K562 (cell line): ENCODE measurements at regions not wholly inside any gene's neighbourhood (a gene's known extent, or its start where the extent isn't known, plus 50 kb on each side); places are given as distances from the start of the nearest gene placed in this dataset.

Experiments used
- GABPB2 ChIP-seq: fragments of 250-450 bp; sonication (Bioruptor Pico); conservative IDR thresholded peaks from 2 replicates; pipeline ENCODE4 v1.5.1; 2021; ENCODE audit warnings: mild to moderate bottlenecking
- JUN ChIP-seq, 2 experiments: sonication (generic) in 1 of 2; formaldehyde crosslinking in 1 of 2; IDR thresholded peaks; 2 replicates each; pipeline versions ENCODE4 v1.6.1 to v1.8.0; 2012 to 2022; ENCODE audit warnings: borderline replicate concordance in 2 of 2, mild to moderate bottlenecking in 2 of 2, improper control_type of control experiment in 1 of 2, low read depth in 1 of 2, low read length in 1 of 2, missing genetic modification reagents in 1 of 2
- RBM17 ChIP-seq: fragments of 200-400 bp; formaldehyde crosslinking; IDR thresholded peaks from 2 replicates; pipeline ENCODE4 v1.6.1; 2017; ENCODE audit warnings: low read depth, mild to moderate bottlenecking, low read length, borderline replicate concordance
- TOE1 ChIP-seq, 2 experiments: fragments of 450-650 bp in 1 of 2; sonication (generic) in 1 of 2; formaldehyde crosslinking in 1 of 2; IDR thresholded peaks; 2 replicates each; pipeline versions ENCODE4 v1.7.1 to v1.8.0; 2016 to 2022; ENCODE audit warnings: borderline replicate concordance in 2 of 2, mild to moderate bottlenecking in 2 of 2, antibody characterized with exemption in 1 of 2, inconsistent platforms in 1 of 2, low read depth in 1 of 2, missing genetic modification reagents in 1 of 2, moderate library complexity in 1 of 2
- ZNF274 ChIP-seq: IDR thresholded peaks from 2 replicates; pipeline ENCODE4 v1.6.1; 2011; ENCODE audit warnings: low read depth, mild to moderate bottlenecking, low read length, moderate library complexity, borderline replicate concordance
- TF ChIP-seq, protein P1 (sequence below): fragments of 150-350 bp; conservative IDR thresholded peaks from 2 replicates; pipeline ENCODE4 v1.6.1; 2014; ENCODE audit warnings: low read length
- TF ChIP-seq, protein P2 (sequence below): IDR thresholded peaks from 2 replicates; pipeline ENCODE4 v1.6.1; 2014; ENCODE audit warnings: antibody characterized with exemption

DNA sequence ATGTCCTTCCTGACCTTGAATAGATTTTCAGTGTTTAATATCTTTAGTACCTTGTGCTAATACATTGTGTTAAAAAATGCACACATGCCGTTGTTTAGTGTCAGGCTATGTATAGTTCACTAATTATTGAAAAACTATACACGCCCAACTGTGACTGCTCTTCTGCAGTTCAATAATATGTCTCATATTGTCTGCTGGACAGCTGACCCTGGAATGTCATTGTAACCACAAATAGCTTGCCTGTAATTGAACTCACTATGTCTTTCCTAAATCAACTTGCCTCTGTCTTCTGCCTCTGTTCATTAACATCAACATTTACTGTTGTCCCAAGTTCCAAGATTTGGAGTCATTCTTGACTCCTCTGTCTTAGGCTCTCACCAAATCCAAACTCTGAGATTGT lies 114.5 kb downstream of the TMA16 start (continued):
- TF ChIP-seq, protein P1, sequence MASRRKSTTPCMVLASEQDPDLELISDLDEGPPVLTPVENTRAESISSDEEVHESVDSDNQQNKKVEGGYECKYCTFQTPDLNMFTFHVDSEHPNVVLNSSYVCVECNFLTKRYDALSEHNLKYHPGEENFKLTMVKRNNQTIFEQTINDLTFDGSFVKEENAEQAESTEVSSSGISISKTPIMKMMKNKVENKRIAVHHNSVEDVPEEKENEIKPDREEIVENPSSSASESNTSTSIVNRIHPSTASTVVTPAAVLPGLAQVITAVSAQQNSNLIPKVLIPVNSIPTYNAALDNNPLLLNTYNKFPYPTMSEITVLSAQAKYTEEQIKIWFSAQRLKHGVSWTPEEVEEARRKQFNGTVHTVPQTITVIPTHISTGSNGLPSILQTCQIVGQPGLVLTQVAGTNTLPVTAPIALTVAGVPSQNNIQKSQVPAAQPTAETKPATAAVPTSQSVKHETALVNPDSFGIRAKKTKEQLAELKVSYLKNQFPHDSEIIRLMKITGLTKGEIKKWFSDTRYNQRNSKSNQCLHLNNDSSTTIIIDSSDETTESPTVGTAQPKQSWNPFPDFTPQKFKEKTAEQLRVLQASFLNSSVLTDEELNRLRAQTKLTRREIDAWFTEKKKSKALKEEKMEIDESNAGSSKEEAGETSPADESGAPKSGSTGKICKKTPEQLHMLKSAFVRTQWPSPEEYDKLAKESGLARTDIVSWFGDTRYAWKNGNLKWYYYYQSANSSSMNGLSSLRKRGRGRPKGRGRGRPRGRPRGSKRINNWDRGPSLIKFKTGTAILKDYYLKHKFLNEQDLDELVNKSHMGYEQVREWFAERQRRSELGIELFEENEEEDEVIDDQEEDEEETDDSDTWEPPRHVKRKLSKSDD, result no peak
- TF ChIP-seq RBM17 (no peak), JUN (IDR thresholded peaks at IDR 0.05; ENCODE audit: borderline replicate concordance, low read depth, low read length) (no peak), JUN (CRISPR knock-in tag; IDR thresholded peaks at IDR 0.05; ENCODE audit: borderline replicate concordance) (no peak), GABPB2 (CRISPR knock-in tag) (no peak), ZNF274 (no peak), TOE1 (IDR thresholded peaks at IDR 0.05; ENCODE audit: borderline replicate concordance) (no peak), TOE1 (CRISPR knock-in tag; IDR thresholded peaks at IDR 0.05; ENCODE audit: borderline replicate concordance, low read depth) (no peak)
- TF ChIP-seq, protein P2, sequence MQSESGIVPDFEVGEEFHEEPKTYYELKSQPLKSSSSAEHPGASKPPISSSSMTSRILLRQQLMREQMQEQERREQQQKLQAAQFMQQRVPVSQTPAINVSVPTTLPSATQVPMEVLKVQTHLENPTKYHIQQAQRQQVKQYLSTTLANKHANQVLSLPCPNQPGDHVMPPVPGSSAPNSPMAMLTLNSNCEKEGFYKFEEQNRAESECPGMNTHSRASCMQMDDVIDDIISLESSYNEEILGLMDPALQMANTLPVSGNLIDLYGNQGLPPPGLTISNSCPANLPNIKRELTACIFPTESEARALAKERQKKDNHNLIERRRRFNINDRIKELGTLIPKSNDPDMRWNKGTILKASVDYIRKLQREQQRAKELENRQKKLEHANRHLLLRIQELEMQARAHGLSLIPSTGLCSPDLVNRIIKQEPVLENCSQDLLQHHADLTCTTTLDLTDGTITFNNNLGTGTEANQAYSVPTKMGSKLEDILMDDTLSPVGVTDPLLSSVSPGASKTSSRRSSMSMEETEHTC, result no peak
